ENCODE measurements at regions not wholly inside any gene's neighbourhood (a gene's known extent, or its start where the extent isn't known, plus 50 kb on each side); places are given as distances from the start of the nearest gene placed in this dataset.

DNA sequence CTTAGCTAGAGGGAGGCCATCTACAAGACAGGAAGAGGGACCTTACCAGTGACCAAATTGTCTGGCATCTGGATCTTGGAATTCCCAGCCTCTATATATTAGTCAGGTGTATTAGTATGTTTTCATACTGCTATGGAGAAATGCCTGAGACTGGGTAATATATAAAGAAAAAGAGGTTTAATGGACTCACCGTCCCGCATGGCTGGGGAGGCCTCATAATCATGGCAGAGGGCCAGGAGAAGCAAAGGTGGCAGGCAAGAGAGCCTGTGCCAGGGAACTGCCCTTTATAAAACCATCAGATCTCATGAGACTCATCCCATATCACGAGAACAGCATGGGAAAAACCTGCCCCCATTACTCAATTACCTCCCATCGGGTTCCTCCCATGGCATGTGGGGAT, 500.2 kb downstream of the SHISA9 start:
- peak; percentile 54 for DNase-seq (ENCODE audit: low read depth)

DNA sequence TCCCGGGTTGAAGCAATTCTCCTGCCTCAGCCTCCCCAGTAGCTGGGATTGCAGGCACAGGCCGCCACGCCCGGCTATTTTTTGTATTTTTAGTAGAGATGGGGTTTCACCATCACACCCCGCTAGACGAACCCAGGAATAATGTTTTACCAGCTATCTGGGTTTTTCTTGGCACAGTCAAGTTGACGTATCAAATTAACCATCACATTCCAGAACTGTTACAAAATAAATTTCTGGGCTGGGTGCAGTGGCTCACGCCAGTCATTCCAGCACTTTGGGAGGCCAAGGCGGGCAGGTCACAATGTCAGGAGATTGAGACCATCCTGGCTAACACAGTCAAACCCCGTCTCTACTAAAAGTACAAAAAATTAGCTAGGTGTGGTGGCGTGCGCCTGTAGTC, 501.2 kb downstream of the SHISA9 start:
- no peak overlapping the region for H3K4me3 ChIP-seq (ENCODE audit: low read depth, low read length)
- DNase-seq (ENCODE audit: low read depth), result peak; percentile 50
- TF ChIP-seq, protein P1, sequence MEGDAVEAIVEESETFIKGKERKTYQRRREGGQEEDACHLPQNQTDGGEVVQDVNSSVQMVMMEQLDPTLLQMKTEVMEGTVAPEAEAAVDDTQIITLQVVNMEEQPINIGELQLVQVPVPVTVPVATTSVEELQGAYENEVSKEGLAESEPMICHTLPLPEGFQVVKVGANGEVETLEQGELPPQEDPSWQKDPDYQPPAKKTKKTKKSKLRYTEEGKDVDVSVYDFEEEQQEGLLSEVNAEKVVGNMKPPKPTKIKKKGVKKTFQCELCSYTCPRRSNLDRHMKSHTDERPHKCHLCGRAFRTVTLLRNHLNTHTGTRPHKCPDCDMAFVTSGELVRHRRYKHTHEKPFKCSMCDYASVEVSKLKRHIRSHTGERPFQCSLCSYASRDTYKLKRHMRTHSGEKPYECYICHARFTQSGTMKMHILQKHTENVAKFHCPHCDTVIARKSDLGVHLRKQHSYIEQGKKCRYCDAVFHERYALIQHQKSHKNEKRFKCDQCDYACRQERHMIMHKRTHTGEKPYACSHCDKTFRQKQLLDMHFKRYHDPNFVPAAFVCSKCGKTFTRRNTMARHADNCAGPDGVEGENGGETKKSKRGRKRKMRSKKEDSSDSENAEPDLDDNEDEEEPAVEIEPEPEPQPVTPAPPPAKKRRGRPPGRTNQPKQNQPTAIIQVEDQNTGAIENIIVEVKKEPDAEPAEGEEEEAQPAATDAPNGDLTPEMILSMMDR (conservative IDR thresholded peaks at IDR 0.05; ENCODE audit: low read depth, low read length), result no peak

More for the DNA sequence above, 500.2 kb downstream of the SHISA9 start:
- no peak overlapping the region for H3K4me3 ChIP-seq (ENCODE audit: low read depth, low read length)
- TF ChIP-seq, protein P1 (conservative IDR thresholded peaks at IDR 0.05; ENCODE audit: low read depth, low read length), result no peak

DNA sequence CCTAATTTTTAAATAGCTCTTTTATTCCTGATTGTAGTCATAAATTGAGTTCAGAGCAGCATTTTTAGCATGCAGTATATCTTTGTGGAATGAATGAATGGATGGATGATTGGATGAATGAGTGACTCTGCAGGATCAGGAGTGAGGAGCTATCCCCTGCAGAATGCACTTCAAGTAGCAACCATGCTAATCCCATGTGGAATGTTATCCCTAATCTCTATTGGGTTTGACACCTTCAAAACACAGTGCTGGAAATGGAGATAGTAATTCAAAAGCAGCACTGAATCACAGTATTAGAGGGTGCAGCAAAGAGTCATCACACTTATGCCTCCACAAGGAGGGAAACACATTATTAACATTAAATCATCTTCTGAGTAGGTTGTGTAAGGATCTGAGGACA, 501.9 kb downstream of the SHISA9 start:
- DNase-seq (ENCODE audit: low read depth), result no peak
- no peak overlapping the region for H3K4me3 ChIP-seq (ENCODE audit: low read depth, low read length)
- TF ChIP-seq, protein P1 (conservative IDR thresholded peaks at IDR 0.05; ENCODE audit: low read depth, low read length), result no peak

DNA sequence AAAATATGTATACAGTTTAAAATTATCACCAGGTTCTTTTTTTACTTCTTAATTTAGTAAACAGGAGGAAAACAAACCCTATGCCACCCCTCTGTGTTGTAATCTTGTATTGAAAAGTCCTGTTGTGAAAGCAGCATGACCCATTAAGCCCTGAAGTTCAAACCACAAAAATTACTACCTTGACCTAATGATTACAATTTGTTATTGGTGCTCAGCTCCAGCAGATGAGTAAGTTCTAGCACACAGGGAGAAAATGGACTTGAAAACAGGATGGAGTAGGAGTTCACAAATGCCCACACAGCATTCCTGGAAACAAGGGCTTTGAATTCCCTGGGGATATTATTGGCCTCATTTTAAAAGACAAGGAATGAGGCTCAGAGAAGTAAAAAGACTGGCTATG, 505.8 kb upstream of the ERCC4 start:
- DNase-seq (ENCODE audit: low read depth), result peak; percentile 74
- H3K4me3 ChIP-seq (ENCODE audit: low read depth, low read length), result no peak overlapping the region
- TF ChIP-seq, protein P1 (conservative IDR thresholded peaks at IDR 0.05; ENCODE audit: low read depth, low read length), result no peak

DNA sequence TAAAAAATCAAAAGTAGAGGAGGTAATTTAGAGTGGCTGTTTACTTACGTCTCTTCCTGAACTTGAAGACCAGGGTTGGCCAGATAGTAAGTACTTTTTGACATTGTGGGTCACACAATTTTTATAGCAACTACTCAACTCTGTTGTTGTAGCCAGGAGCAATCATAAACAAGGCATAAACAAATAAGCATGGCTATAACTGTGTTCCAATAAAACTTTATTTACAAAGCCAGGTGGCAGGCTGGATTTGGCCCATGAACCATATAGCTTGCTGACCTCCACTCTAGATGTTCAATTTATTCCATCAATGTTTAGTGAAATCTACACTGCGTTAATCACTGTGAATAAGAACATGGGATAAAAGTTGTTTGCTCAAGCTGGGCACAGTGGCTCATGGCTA, 500.4 kb upstream of the ERCC4 start:
- no peak for DNase-seq (ENCODE audit: low read depth)
- H3K4me3 ChIP-seq (ENCODE audit: low read depth, low read length), result no peak overlapping the region
- TF ChIP-seq, protein P1 (conservative IDR thresholded peaks at IDR 0.05; ENCODE audit: low read depth, low read length), result no peak

DNA sequence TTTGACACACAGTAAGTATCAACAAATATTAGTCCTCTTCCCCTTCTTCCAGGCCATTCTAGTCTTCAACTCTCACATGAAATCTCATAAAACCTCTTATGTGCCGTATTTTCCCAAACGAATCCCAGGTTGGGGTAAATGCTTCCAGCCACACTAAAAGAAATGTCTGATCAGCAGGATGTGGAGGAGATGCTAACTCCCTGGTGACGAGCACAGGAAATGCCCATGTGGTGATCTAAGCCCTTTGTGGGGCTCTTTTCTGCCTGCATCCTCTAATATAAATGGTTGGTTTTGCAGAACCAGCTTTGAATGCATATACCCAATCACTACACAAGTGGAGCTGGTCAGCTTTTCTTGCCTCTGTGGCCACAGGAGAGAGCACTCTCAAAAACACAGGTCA, 498.2 kb upstream of the ERCC4 start:
- TF ChIP-seq, protein P1 (conservative IDR thresholded peaks at IDR 0.05; ENCODE audit: low read depth, low read length), result no peak
- no peak for DNase-seq (ENCODE audit: low read depth)

DNA sequence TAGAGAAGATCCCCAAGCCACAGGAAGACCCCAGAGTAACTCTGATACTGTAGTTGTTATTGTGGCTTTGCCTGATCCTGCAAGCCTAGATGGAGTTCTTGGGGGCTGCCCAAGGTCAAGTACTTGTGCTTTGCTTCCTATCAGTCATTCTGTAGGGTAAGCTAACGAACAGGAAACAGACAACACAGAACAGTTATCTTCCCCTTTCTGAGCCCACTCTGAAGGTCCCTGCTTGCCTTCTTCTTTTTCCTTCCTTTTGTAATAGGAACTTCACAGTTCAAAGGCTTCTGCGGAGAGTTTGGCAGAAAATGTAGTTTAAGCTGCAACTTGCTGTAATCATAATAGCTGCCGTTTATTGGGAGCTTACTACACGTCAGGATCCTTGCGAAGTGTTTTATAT, 494.1 kb upstream of the ERCC4 start:
- H3K4me3 ChIP-seq (ENCODE audit: low read depth, low read length), result no peak overlapping the region
- TF ChIP-seq, protein P1 (conservative IDR thresholded peaks at IDR 0.05; ENCODE audit: low read depth, low read length), result no peak
- DNase-seq (ENCODE audit: low read depth), result no peak

More for the DNA sequence above, 498.2 kb upstream of the ERCC4 start:
- no peak overlapping the region for H3K4me3 ChIP-seq (ENCODE audit: low read depth, low read length)

All from epithelial cell of proximal tubule (primary cell).